ENCODE measurements at regions not wholly inside any gene's neighbourhood (a gene's known extent, or its start where the extent isn't known, plus 50 kb on each side); places are given as distances from the start of the nearest gene placed in this dataset.
"Not testable (repeated sequence)": the region's sequence is repeated elsewhere in the genome, so short reads cannot be mapped to it uniquely, and the experiment has no call there.

DNA sequence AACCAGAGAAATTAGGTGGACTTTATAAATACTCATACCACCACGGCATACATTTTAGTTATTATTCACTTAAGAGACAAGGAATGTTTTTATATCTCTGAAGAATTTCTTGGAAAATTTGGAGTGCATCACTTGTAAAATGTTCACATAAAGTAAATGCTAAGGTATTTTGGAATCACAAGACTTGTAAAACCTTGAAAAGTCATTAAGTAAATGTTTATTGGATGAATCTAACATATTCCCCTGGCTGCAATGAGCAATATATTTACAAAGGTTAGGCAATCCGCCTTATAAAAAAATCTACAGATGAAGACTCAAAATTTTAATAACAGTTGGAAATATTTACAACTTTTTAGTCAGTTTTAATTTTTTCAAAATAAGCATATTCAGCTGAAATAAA, 287.4 kb upstream of the ALG10 start:
- TF ChIP-seq, protein P1, sequence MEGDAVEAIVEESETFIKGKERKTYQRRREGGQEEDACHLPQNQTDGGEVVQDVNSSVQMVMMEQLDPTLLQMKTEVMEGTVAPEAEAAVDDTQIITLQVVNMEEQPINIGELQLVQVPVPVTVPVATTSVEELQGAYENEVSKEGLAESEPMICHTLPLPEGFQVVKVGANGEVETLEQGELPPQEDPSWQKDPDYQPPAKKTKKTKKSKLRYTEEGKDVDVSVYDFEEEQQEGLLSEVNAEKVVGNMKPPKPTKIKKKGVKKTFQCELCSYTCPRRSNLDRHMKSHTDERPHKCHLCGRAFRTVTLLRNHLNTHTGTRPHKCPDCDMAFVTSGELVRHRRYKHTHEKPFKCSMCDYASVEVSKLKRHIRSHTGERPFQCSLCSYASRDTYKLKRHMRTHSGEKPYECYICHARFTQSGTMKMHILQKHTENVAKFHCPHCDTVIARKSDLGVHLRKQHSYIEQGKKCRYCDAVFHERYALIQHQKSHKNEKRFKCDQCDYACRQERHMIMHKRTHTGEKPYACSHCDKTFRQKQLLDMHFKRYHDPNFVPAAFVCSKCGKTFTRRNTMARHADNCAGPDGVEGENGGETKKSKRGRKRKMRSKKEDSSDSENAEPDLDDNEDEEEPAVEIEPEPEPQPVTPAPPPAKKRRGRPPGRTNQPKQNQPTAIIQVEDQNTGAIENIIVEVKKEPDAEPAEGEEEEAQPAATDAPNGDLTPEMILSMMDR (IDR thresholded peaks at IDR 0.05; ENCODE audit: low read depth, low read length), result no peak
- no peak overlapping the region for H3K4me3 ChIP-seq (replicated peaks in 1 of 2; ENCODE audit: low read depth in 2 of 2, low read length in 2 of 2)
- no peak for DNase-seq (ENCODE audit: low read depth in 2 of 2)

DNA sequence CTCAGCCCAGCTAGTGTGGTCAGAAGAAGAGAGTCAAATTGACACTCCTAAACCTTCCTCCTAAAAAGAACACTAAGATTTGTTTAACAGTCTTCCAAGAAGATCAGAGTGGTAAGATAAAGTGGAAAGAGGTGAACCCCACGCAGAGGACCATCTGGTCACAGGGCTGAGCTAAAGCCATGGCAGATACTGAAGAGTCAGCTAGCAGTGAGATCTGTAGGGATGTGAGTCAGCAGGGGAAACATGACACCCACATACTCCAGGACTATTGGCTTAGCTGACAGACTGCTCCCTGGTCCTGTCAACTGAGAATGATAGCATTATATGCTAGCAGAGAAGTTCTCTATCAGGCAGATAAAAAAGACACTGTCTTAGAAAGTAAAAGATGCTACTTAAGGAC, 269.4 kb upstream of the ALG10 start:
- TF ChIP-seq, protein P1 (IDR thresholded peaks at IDR 0.05; ENCODE audit: low read depth, low read length), result no peak
- no peak for DNase-seq (ENCODE audit: low read depth in 2 of 2)
- no peak overlapping the region for H3K4me3 ChIP-seq (replicated peaks in 1 of 2; ENCODE audit: low read depth in 2 of 2, low read length in 2 of 2)

GRCh38 chr12:33757701-33758100, 264.6 kb upstream of the ALG10 start:
- TF ChIP-seq, protein P1 (IDR thresholded peaks at IDR 0.05; ENCODE audit: low read depth, low read length), result no peak
- no peak for DNase-seq (ENCODE audit: low read depth in 2 of 2)
- H3K4me3 ChIP-seq (replicated peaks in 1 of 2; ENCODE audit: low read depth in 2 of 2, low read length in 2 of 2), result no peak overlapping the region

DNA sequence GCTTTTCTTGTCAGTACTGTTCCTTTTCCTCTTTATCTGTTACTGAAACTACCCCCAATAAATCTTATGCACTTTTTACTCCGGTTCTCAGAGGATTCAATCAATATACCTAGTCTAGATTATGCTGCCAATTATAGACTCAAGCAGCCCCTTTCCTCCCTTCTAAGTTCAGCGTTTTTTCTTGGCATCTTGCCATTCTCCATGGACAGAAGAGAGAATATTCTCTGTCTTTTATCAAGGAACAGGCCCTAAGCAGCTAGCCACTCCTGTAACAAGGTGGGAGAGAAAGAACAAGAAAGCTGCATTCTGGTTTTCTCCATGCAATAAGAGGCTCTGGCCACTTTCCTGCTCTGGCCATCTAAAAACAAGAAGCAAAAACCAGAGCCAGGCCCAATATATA, 263.0 kb upstream of the ALG10 start:
- TF ChIP-seq, protein P1 (IDR thresholded peaks at IDR 0.05; ENCODE audit: low read depth, low read length), result no peak
- no peak for DNase-seq (ENCODE audit: low read depth in 2 of 2)
- no peak overlapping the region for H3K4me3 ChIP-seq (replicated peaks in 1 of 2; ENCODE audit: low read depth in 2 of 2, low read length in 2 of 2)

DNA sequence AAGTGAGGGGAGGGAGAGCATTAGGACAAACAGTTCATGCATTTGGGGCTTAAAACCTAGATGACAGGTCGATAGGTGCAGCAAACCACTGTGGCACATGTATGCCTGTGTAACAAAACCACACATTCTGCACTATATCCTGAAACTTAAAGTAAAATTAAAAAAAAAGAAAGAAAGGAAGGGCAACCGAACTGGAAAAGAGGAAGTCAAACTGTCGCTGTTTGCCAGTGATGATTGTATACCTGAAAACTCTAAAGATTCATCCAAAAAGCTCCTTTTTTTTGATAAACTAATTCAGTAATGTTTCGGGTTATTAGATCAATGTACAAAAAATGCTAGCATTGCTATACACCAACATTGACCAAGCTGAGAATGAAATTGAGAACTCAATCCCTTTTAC, 259.0 kb upstream of the ALG10 start:
- no peak overlapping the region for H3K4me3 ChIP-seq (replicated peaks in 1 of 2; ENCODE audit: low read depth in 2 of 2, low read length in 2 of 2)
- TF ChIP-seq, protein P1 (IDR thresholded peaks at IDR 0.05; ENCODE audit: low read depth, low read length), result no peak
- no peak for DNase-seq (ENCODE audit: low read depth in 2 of 2)

DNA sequence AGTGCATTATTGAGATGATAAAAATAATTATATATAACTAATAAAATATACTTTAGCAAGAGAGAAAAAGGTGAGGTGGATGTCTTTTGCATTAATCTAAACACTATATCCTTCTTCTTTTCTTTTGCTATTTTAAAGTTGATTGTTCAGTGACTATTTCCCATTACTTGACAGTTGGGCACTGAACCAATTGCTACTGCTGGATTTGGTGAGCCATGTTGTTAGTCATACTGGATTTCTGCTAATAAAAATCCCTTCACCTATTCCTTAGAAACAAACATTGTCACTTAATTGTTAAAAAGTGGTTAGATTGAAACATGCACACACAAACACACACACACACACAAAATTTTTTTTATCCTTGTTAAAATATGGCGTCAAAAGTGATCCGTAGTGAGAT, 251.6 kb upstream of the ALG10 start:
- TF ChIP-seq, protein P1 (IDR thresholded peaks at IDR 0.05; ENCODE audit: low read depth, low read length), result no peak
- no peak for DNase-seq (ENCODE audit: low read depth in 2 of 2)
- H3K4me3 ChIP-seq (replicated peaks in 1 of 2; ENCODE audit: low read depth in 2 of 2, low read length in 2 of 2), result no peak overlapping the region

GRCh38 chr12:33771889-33772288, 250.4 kb upstream of the ALG10 start:
- DNase-seq (ENCODE audit: low read depth in 2 of 2), result no peak
- TF ChIP-seq, protein P1 (IDR thresholded peaks at IDR 0.05; ENCODE audit: low read depth, low read length), result no peak
- no peak overlapping the region for H3K4me3 ChIP-seq (replicated peaks in 1 of 2; ENCODE audit: low read depth in 2 of 2, low read length in 2 of 2)

GRCh38 chr12:33773091-33773490, 249.2 kb upstream of the ALG10 start:
- not testable (repeated sequence) for DNase-seq (ENCODE audit: low read depth in 2 of 2); H3K4me3 ChIP-seq (replicated peaks in 1 of 2; ENCODE audit: low read depth in 2 of 2, low read length in 2 of 2)

Measured in cardiac fibroblast (primary cell).